GM23248 (cell line): ENCODE measurements at regions not wholly inside any gene's neighbourhood (a gene's known extent, or its start where the extent isn't known, plus 50 kb on each side); places are given as distances from the start of the nearest gene placed in this dataset.

Experiments used
- EZH2 ChIP-seq: fragments of 200-600 bp; sonication (generic); IDR thresholded peaks from 2 replicates; pipeline ENCODE4 v1.6.1; 2018; ENCODE audit warnings: antibody characterized with exemption, mild to moderate bottlenecking; ENCODE audit not compliant: insufficient read depth, poor library complexity, severe bottlenecking
- EZH2phosphoT487 ChIP-seq: fragments of 200-600 bp; sonication (generic); IDR thresholded peaks from 2 replicates; pipeline ENCODE4 v1.6.1; 2018; ENCODE audit warnings: antibody characterized with exemption, moderate library complexity, mild to moderate bottlenecking, low read depth; ENCODE audit not compliant: insufficient read depth

DNA sequence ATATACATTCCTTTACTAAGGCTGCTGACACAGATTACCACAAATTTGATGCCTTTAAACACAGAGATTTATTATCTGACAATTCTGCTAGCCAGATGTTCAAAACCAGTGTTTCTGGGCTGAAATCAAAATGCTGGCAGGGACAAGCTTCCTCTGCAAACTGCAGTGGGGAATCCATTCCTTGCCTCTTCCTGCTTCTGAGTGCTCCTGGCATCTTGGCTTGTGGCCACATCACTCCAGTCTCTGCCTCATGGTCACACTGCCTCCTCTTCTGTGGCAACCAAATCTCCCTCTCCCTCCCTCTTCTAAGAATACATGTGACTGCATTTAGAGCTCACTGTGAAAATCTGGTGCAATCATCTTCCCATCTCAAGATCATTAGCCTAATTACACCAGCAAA lies 235.7 kb downstream of the TTC8 start:
- TF ChIP-seq EZH2, result no peak
- no peak for TF ChIP-seq EZH2phosphoT487
